ENCODE measurements at regions not wholly inside any gene's neighbourhood (a gene's known extent, or its start where the extent isn't known, plus 50 kb on each side); places are given as distances from the start of the nearest gene placed in this dataset.
"Not testable (repeated sequence)": the region's sequence is repeated elsewhere in the genome, so short reads cannot be mapped to it uniquely, and the experiment has no call there.

- H3K27ac ChIP-seq = no peak overlapping the region
- TF ChIP-seq CTCF (IDR thresholded peaks at IDR 0.05) = no peak
- DNase-seq (ENCODE audit: low spot score) = no peak
- no peak overlapping the region for H3K4me3 ChIP-seq
Observed at GRCh38 chr6:92109256-92109655, 1310.1 kb downstream of the EPHA7 start.

GRCh38 chr6:92086750-92087149 lies 1332.6 kb downstream of the EPHA7 start:
- no peak for TF ChIP-seq CTCF (IDR thresholded peaks at IDR 0.05)
- Histone ChIP-seq H3K27ac (no peak overlapping the region), H3K4me3 (no peak overlapping the region)
- no peak for DNase-seq (ENCODE audit: low spot score)

GRCh38 chr6:92083914-92084313 lies 1335.4 kb downstream of the EPHA7 start:
- not testable (repeated sequence) for DNase-seq (ENCODE audit: low spot score); H3K27ac ChIP-seq; H3K4me3 ChIP-seq

- TF ChIP-seq CTCF (IDR thresholded peaks at IDR 0.05) = no peak
Observed at GRCh38 chr6:92072387-92072786, 1347.0 kb downstream of the EPHA7 start.

GRCh38 chr6:92069781-92070180 lies 1349.6 kb downstream of the EPHA7 start:
- no peak overlapping the region for H3K27ac ChIP-seq
- no peak for TF ChIP-seq CTCF (IDR thresholded peaks at IDR 0.05)
- DNase-seq (ENCODE audit: low spot score) = no peak
- H3K4me3 ChIP-seq = no peak overlapping the region

More at GRCh38 chr6:92072387-92072786, 1347.0 kb downstream of the EPHA7 start:
- Histone ChIP-seq H3K27ac (no peak overlapping the region), H3K4me3 (no peak overlapping the region)
- no peak for DNase-seq (ENCODE audit: low spot score)

GRCh38 chr6:92052513-92052912 lies 1366.8 kb downstream of the EPHA7 start:
- TF ChIP-seq CTCF (IDR thresholded peaks at IDR 0.05) = no peak
- no peak overlapping the region for H3K27ac ChIP-seq
- DNase-seq (ENCODE audit: low spot score) = no peak
- H3K4me3 ChIP-seq = no peak overlapping the region

- TF ChIP-seq CTCF (IDR thresholded peaks at IDR 0.05) = no peak
- DNase-seq (ENCODE audit: low spot score) = no peak
Observed at GRCh38 chr6:92050216-92050615, 1369.1 kb downstream of the EPHA7 start.

GRCh38 chr6:92047860-92048259 lies 1371.5 kb downstream of the EPHA7 start:
- no peak overlapping the region for H3K4me3 ChIP-seq
- no peak overlapping the region for H3K27ac ChIP-seq
- TF ChIP-seq CTCF (IDR thresholded peaks at IDR 0.05) = no peak
- DNase-seq (ENCODE audit: low spot score) = no peak

More at GRCh38 chr6:92050216-92050615, 1369.1 kb downstream of the EPHA7 start:
- Histone ChIP-seq H3K4me3 (no peak overlapping the region), H3K27ac (no peak overlapping the region)
